ENCODE measurements at regions not wholly inside any gene's neighbourhood (a gene's known extent, or its start where the extent isn't known, plus 50 kb on each side); places are given as distances from the start of the nearest gene placed in this dataset.
"Not testable (repeated sequence)": the region's sequence is repeated elsewhere in the genome, so short reads cannot be mapped to it uniquely, and the experiment has no call there.

GRCh38 chr5:173676375-173676774, 59.9 kb upstream of the BOD1 start:
- no peaks in the 10 kb centered on the region for H3K36me3 ChIP-seq (ENCODE audit: control insufficient read depth, insufficient read depth, low read length)
- no peak for DNase-seq (ENCODE audit: low read depth)
- TF ChIP-seq CTCF (IDR thresholded peaks at IDR 0.05; ENCODE audit: insufficient read depth, low read length, poor library complexity, severe bottlenecking), result no peak
- H3K27me3 ChIP-seq (ENCODE audit: control insufficient read depth, insufficient read depth, low read length), result peaks cover 4% of the 10 kb centered on the region
- no peak overlapping the region for H3K4me3 ChIP-seq (ENCODE audit: low read depth, low read length)

GRCh38 chr5:173677125-173677672, 60.7 kb upstream of the BOD1 start:
- Histone ChIP-seq H3K4me3 (ENCODE audit: low read depth, low read length) (no peak overlapping the region), H3K27me3 (ENCODE audit: control insufficient read depth, insufficient read depth, low read length) (peaks cover 4% of the 10 kb centered on the region), H3K36me3 (ENCODE audit: control insufficient read depth, insufficient read depth, low read length) (no peaks in the 10 kb centered on the region)
- no peak for DNase-seq (ENCODE audit: low read depth)
- TF ChIP-seq CTCF (IDR thresholded peaks at IDR 0.05; ENCODE audit: insufficient read depth, low read length, poor library complexity, severe bottlenecking), result no peak

GRCh38 chr5:173679909-173680630, 63.6 kb upstream of the BOD1 start:
- TF ChIP-seq CTCF (IDR thresholded peaks at IDR 0.05; ENCODE audit: insufficient read depth, low read length, poor library complexity, severe bottlenecking), result no peak
- Histone ChIP-seq H3K4me3 (ENCODE audit: low read depth, low read length) (no peak overlapping the region), H3K27me3 (ENCODE audit: control insufficient read depth, insufficient read depth, low read length) (no peaks in the 10 kb centered on the region), H3K36me3 (ENCODE audit: control insufficient read depth, insufficient read depth, low read length) (no peaks in the 10 kb centered on the region)
- DNase-seq (ENCODE audit: low read depth), result no peak

GRCh38 chr5:173680660-173681242, 64.3 kb upstream of the BOD1 start:
- no peak for DNase-seq (ENCODE audit: low read depth)
- H3K27me3 ChIP-seq (ENCODE audit: control insufficient read depth, insufficient read depth, low read length), result no peaks in the 10 kb centered on the region
- no peak overlapping the region for H3K4me3 ChIP-seq (ENCODE audit: low read depth, low read length)
- TF ChIP-seq CTCF (IDR thresholded peaks at IDR 0.05; ENCODE audit: insufficient read depth, low read length, poor library complexity, severe bottlenecking), result no peak
- no peaks in the 10 kb centered on the region for H3K36me3 ChIP-seq (ENCODE audit: control insufficient read depth, insufficient read depth, low read length)

- DNase-seq (ENCODE audit: low read depth), result no peak
- no peaks in the 10 kb centered on the region for H3K27me3 ChIP-seq (ENCODE audit: control insufficient read depth, insufficient read depth, low read length)
- TF ChIP-seq CTCF (IDR thresholded peaks at IDR 0.05; ENCODE audit: insufficient read depth, low read length, poor library complexity, severe bottlenecking), result no peak
- no peaks in the 10 kb centered on the region for H3K36me3 ChIP-seq (ENCODE audit: control insufficient read depth, insufficient read depth, low read length)
- H3K4me3 ChIP-seq (ENCODE audit: low read depth, low read length), result no peak overlapping the region
Observed at GRCh38 chr5:173682313-173682712, 65.9 kb upstream of the BOD1 start.

- not testable (repeated sequence) for DNase-seq (ENCODE audit: low read depth); H3K36me3 ChIP-seq (ENCODE audit: control insufficient read depth, insufficient read depth, low read length); H3K4me3 ChIP-seq (ENCODE audit: low read depth, low read length); H3K27me3 ChIP-seq (ENCODE audit: control insufficient read depth, insufficient read depth, low read length)
Observed at GRCh38 chr5:173684535-173684934, 68.1 kb upstream of the BOD1 start.

Measured in kidney epithelial cell (primary cell).